ENCODE measurements at regions not wholly inside any gene's neighbourhood (a gene's known extent, or its start where the extent isn't known, plus 50 kb on each side); places are given as distances from the start of the nearest gene placed in this dataset.

GRCh38 chr11:31877083-31877482 is 66.0 kb upstream of the PAX6 start:
- Histone ChIP-seq H3K9me3 (ENCODE audit: low read depth) (no peaks in the 10 kb centered on the region), H3K4me1 (ENCODE audit: low read depth) (no peaks in the 10 kb centered on the region), H3K27me3 (peaks cover 63% of the 10 kb centered on the region), H3K27ac (no peak overlapping the region), H3K4me3 (no peak overlapping the region), H3K36me3 (no peaks in the 10 kb centered on the region)
- DNase-seq (ENCODE audit: low read depth in 1 of 2, low spot score in 1 of 2), result no peak
- no peak for TF ChIP-seq CTCF (IDR thresholded peaks at IDR 0.05; ENCODE audit: low read depth, low read length)

GRCh38 chr11:31875866-31876560 is 64.9 kb upstream of the PAX6 start:
- Histone ChIP-seq H3K36me3 (no peaks in the 10 kb centered on the region), H3K4me3 (no peak overlapping the region), H3K9me3 (ENCODE audit: low read depth) (no peaks in the 10 kb centered on the region), H3K27me3 (peaks cover 63% of the 10 kb centered on the region), H3K27ac (no peak overlapping the region), H3K4me1 (ENCODE audit: low read depth) (no peaks in the 10 kb centered on the region)
- peak in 1 of 2 donors; percentile 1 for DNase-seq (ENCODE audit: low read depth in 1 of 2, low spot score in 1 of 2)
- TF ChIP-seq CTCF (IDR thresholded peaks at IDR 0.05; ENCODE audit: low read depth, low read length), result no peak

GRCh38 chr11:31874631-31875191 is 63.6 kb upstream of the PAX6 start:
- H3K36me3 ChIP-seq, result no peaks in the 10 kb centered on the region
- H3K27me3 ChIP-seq, result peaks cover 76% of the 10 kb centered on the region
- H3K27ac ChIP-seq, result no peak overlapping the region
- no peak overlapping the region for H3K4me3 ChIP-seq
- no peaks in the 10 kb centered on the region for H3K9me3 ChIP-seq (ENCODE audit: low read depth)
- DNase-seq (ENCODE audit: low read depth in 1 of 2, low spot score in 1 of 2), result no peak
- no peaks in the 10 kb centered on the region for H3K4me1 ChIP-seq (ENCODE audit: low read depth)
- TF ChIP-seq CTCF (IDR thresholded peaks at IDR 0.05; ENCODE audit: low read depth, low read length), result no peak

GRCh38 chr11:31873124-31873523 is 62.0 kb upstream of the PAX6 start:
- no peaks in the 10 kb centered on the region for H3K36me3 ChIP-seq
- DNase-seq (ENCODE audit: low read depth in 1 of 2, low spot score in 1 of 2), result no peak
- H3K27ac ChIP-seq, result no peak overlapping the region
- no peak for TF ChIP-seq CTCF (IDR thresholded peaks at IDR 0.05; ENCODE audit: low read depth, low read length)
- H3K9me3 ChIP-seq (ENCODE audit: low read depth), result no peaks in the 10 kb centered on the region
- H3K4me1 ChIP-seq (ENCODE audit: low read depth), result no peaks in the 10 kb centered on the region
- peaks cover 90% of the 10 kb centered on the region for H3K27me3 ChIP-seq
- H3K4me3 ChIP-seq, result no peak overlapping the region

GRCh38 chr11:31872076-31872443 is 60.9 kb upstream of the PAX6 start:
- no peaks in the 10 kb centered on the region for H3K4me1 ChIP-seq (ENCODE audit: low read depth)
- TF ChIP-seq CTCF (IDR thresholded peaks at IDR 0.05; ENCODE audit: low read depth, low read length), result no peak
- peaks cover 89% of the 10 kb centered on the region for H3K27me3 ChIP-seq

More at GRCh38 chr11:31872076-31872443, 60.9 kb upstream of the PAX6 start:
- Histone ChIP-seq H3K27ac (no peak overlapping the region), H3K36me3 (no peaks in the 10 kb centered on the region), H3K9me3 (ENCODE audit: low read depth) (no peaks in the 10 kb centered on the region), H3K4me3 (no peak overlapping the region)
- DNase-seq (ENCODE audit: low read depth in 1 of 2, low spot score in 1 of 2), result no peak

Measured in cardiac muscle cell (in vitro differentiated cells and primary cell).